Kidney epithelial cell (primary cell): ENCODE measurements at regions not wholly inside any gene's neighbourhood (a gene's known extent, or its start where the extent isn't known, plus 50 kb on each side); places are given as distances from the start of the nearest gene placed in this dataset.
"Not testable (repeated sequence)": the region's sequence is repeated elsewhere in the genome, so short reads cannot be mapped to it uniquely, and the experiment has no call there.

Experiments
- DNase-seq: peaks from one replicate; pipeline ENCODE4 v3.0.0-alpha.2; 2010; ENCODE audit warnings: low read depth
- H3K27me3 ChIP-seq: 2 replicates; pipeline ENCODE4 v1.6.0; 2011; ENCODE audit warnings: low read length; ENCODE audit not compliant: control insufficient read depth, insufficient read depth
- H3K36me3 ChIP-seq: 2 replicates; pipeline ENCODE4 v1.5.1; 2011; ENCODE audit warnings: low read length; ENCODE audit not compliant: control insufficient read depth, insufficient read depth
- H3K4me3 ChIP-seq: 2 replicates; pipeline ENCODE4 v1.5.1; 2011; ENCODE audit warnings: low read depth, mild to moderate bottlenecking, control low read depth, low read length
- CTCF ChIP-seq: IDR thresholded peaks from 2 replicates; pipeline ENCODE4 v1.5.1; 2011; ENCODE audit warnings: mild to moderate bottlenecking, moderate library complexity, low read length, control low read depth, inconsistent platforms; ENCODE audit not compliant: insufficient read depth, poor library complexity, severe bottlenecking

GRCh38 chr9:105121861-105122430 lies 122.5 kb upstream of the SLC44A1 start:
- no peak for TF ChIP-seq CTCF
- H3K36me3 ChIP-seq: no peaks in the 10 kb centered on the region
- DNase-seq: no peak
- no peaks in the 10 kb centered on the region for H3K27me3 ChIP-seq
- H3K4me3 ChIP-seq: no peak overlapping the region

- not testable (repeated sequence) for H3K36me3 ChIP-seq, DNase-seq, H3K4me3 ChIP-seq, H3K27me3 ChIP-seq
Observed at GRCh38 chr9:105124598-105124997, 119.9 kb upstream of the SLC44A1 start.

GRCh38 chr9:105126226-105126625 lies 118.2 kb upstream of the SLC44A1 start:
- Histone ChIP-seq H3K36me3 (no peaks in the 10 kb centered on the region), H3K27me3 (no peaks in the 10 kb centered on the region), H3K4me3 (no peak overlapping the region)
- TF ChIP-seq CTCF: no peak
- no peak for DNase-seq

- no peak for TF ChIP-seq CTCF
- Histone ChIP-seq H3K27me3 (no peaks in the 10 kb centered on the region), H3K4me3 (no peak overlapping the region), H3K36me3 (no peaks in the 10 kb centered on the region)
- DNase-seq: peak; percentile 55
Observed at GRCh38 chr9:105127863-105128220, 116.6 kb upstream of the SLC44A1 start.

GRCh38 chr9:105128908-105129600 lies 115.4 kb upstream of the SLC44A1 start:
- no peak for DNase-seq
- no peaks in the 10 kb centered on the region for H3K36me3 ChIP-seq
- TF ChIP-seq CTCF: no peak
- no peak overlapping the region for H3K4me3 ChIP-seq
- H3K27me3 ChIP-seq: no peaks in the 10 kb centered on the region

GRCh38 chr9:105129731-105130130 lies 114.7 kb upstream of the SLC44A1 start:
- Histone ChIP-seq H3K27me3 (no peaks in the 10 kb centered on the region), H3K36me3 (no peaks in the 10 kb centered on the region), H3K4me3 (no peak overlapping the region)
- no peak for DNase-seq
- TF ChIP-seq CTCF: no peak
